ENCODE measurements at regions not wholly inside any gene's neighbourhood (a gene's known extent, or its start where the extent isn't known, plus 50 kb on each side); places are given as distances from the start of the nearest gene placed in this dataset.

GRCh38 chr3:194073926-194074325, 62.0 kb upstream of the HES1 start:
- no peak overlapping the region for H3K18ac ChIP-seq (ENCODE audit: extremely low read depth, low read length)
- H3K4me2 ChIP-seq (ENCODE audit: insufficient read depth in 1 of 2, low read depth in 2 of 2, low read length in 2 of 2) = no peak overlapping the region
- H2BK120ac ChIP-seq (replicated peaks; ENCODE audit: low read depth, low read length) = no peak overlapping the region
- H2BK15ac ChIP-seq (ENCODE audit: low read length) = no peak overlapping the region
- no peaks in the 10 kb centered on the region for H3K36me3 ChIP-seq (ENCODE audit: control insufficient read depth in 2 of 4, insufficient read depth in 4 of 4, low read length in 3 of 4)
- no peak overlapping the region for H3K56ac ChIP-seq (replicated peaks; ENCODE audit: insufficient read length, low read depth, low read length)
- no peak overlapping the region for H3K9ac ChIP-seq (replicated peaks in 1 of 4; ENCODE audit: extremely low read depth in 1 of 4, low read depth in 3 of 4, low read length in 3 of 4)
- DNase-seq (ENCODE audit: low read depth in 1 of 2, low spot score in 2 of 2) (no peak), FAIRE-seq (no peak)
- ChIA-PET POLR2A (ENCODE audit: partially characterized antibody) (no interaction called here), CTCF (ENCODE audit: partially characterized antibody) (no interaction called here)
- no peak overlapping the region for H3K4ac ChIP-seq (replicated peaks; ENCODE audit: insufficient read length, low read depth, low read length)
- peaks cover 0 to 33% (median 24%) of the 10 kb centered on the region in 4 experiments; a peak in 6 of 7 replicates for H3K27me3 ChIP-seq (replicated peaks in 1 of 4; ENCODE audit: control insufficient read depth in 3 of 4, extremely low read depth in 1 of 4, insufficient read depth in 3 of 4, low read length in 3 of 4)
- H3K14ac ChIP-seq (ENCODE audit: insufficient read length) = no peak overlapping the region
- H3K9me3 ChIP-seq (ENCODE audit: insufficient read depth in 2 of 2, low read depth in 1 of 2, low read length in 1 of 2) = no peaks in the 10 kb centered on the region
- no peak overlapping the region for H3K27ac ChIP-seq (ENCODE audit: low read depth, low read length)
- 80% methylated on average over 1 of the region's 1 CpG; no CpG with 5 or more reads in 1 of the 2 experiments for WGBS, 2 experiments (ENCODE audit: extremely low coverage in 1 of 2, insufficient coverage in 1 of 2, insufficient read length in 1 of 2, insufficient replicate concordance in 2 of 2, low coverage in 1 of 2, low lambda C conversion rate in 2 of 2, missing lambda C conversion rate in 1 of 2)
- H3K79me1 ChIP-seq (ENCODE audit: low read depth, low read length) = no peaks in the 10 kb centered on the region
- no peak overlapping the region for H4K5ac ChIP-seq (ENCODE audit: insufficient read length, low read depth, low read length)
- H2BK20ac ChIP-seq (ENCODE audit: low read length) = no peak overlapping the region
- no peaks in the 10 kb centered on the region for H4K20me1 ChIP-seq (replicated peaks in 1 of 2; ENCODE audit: control insufficient read depth in 1 of 2, insufficient read depth in 2 of 2, low read length in 2 of 2)
- H3K23ac ChIP-seq (ENCODE audit: insufficient read length) = no peak overlapping the region
- H4K91ac ChIP-seq (replicated peaks; ENCODE audit: insufficient read length, low read length) = no peak overlapping the region
- no peak overlapping the region for H2AFZ ChIP-seq (ENCODE audit: low read length)
- H2BK12ac ChIP-seq (ENCODE audit: low read depth, low read length) = no peak overlapping the region
- no peak overlapping the region for H4K8ac ChIP-seq (ENCODE audit: extremely low read depth, insufficient read depth, low read length)
- H2AK5ac ChIP-seq (ENCODE audit: low read depth, low read length) = no peak overlapping the region
- no peak overlapping the region for H2BK5ac ChIP-seq (ENCODE audit: low read depth, low read length)
- H3K4me3 ChIP-seq (ENCODE audit: extremely low read depth in 1 of 4, insufficient read depth in 2 of 4, low read depth in 3 of 4, low read length in 4 of 4) = no peak overlapping the region
- H3K4me1 ChIP-seq (replicated peaks in 1 of 4; ENCODE audit: control insufficient read depth in 3 of 4, insufficient read depth in 4 of 4, low read length in 3 of 4) = peaks cover 0 to 8% (median 5%) of the 10 kb centered on the region in 4 experiments; a peak in 5 of 7 replicates
- no peaks in the 10 kb centered on the region for H3K79me2 ChIP-seq (ENCODE audit: control insufficient read depth in 1 of 2, insufficient read depth in 2 of 2, low read length in 2 of 2)
- H3K23me2 ChIP-seq (ENCODE audit: low read depth, low read length) = peaks cover 2% of the 10 kb centered on the region; the same call in 1 of the 2 replicates
- TF ChIP-seq HDAC2 (IDR thresholded peaks at IDR 0.05; ENCODE audit: borderline replicate concordance in 1 of 2, low read depth in 2 of 2, low read length in 2 of 2) (no peak), GTF2F1 (IDR thresholded peaks at IDR 0.05; ENCODE audit: borderline replicate concordance, low read depth, low read length) (no peak), PHF8 (conservative IDR thresholded peaks at IDR 0.05; ENCODE audit: low read depth, low read length) (no peak), ATF2 (IDR thresholded peaks at IDR 0.05; ENCODE audit: low read length) (no peak), CEBPB (IDR thresholded peaks at IDR 0.05; ENCODE audit: low read depth, low read length) (no peak), RBBP5 (IDR thresholded peaks at IDR 0.05; ENCODE audit: borderline replicate concordance, low read depth, low read length) (no peak), HDAC6 (IDR thresholded peaks at IDR 0.05; ENCODE audit: low read depth, low read length) (no peak), TAF1 (IDR thresholded peaks at IDR 0.05; ENCODE audit: low read depth, low read length) (no peak), TAF7 (optimal IDR thresholded peaks at IDR 0.05; ENCODE audit: borderline replicate concordance, low read depth, low read length) (no peak), TEAD4 (IDR thresholded peaks at IDR 0.05; ENCODE audit: low read depth, low read length) (no peak), KDM4A (IDR thresholded peaks at IDR 0.05; ENCODE audit: low read depth, low read length, severe bottlenecking) (no peak), ASH2L (IDR thresholded peaks at IDR 0.05; ENCODE audit: low read length) (no peak), RAD21 (IDR thresholded peaks at IDR 0.05 in 1 of 2, conservative IDR thresholded peaks at IDR 0.05 in 1 of 2; ENCODE audit: low read depth in 2 of 2, low read length in 2 of 2) (no peak)

Data from H1 (cell line).